Uterus (tissue), 2 donors: ENCODE measurements at regions not wholly inside any gene's neighbourhood (a gene's known extent, or its start where the extent isn't known, plus 50 kb on each side); places are given as distances from the start of the nearest gene placed in this dataset.

Experiments used
- CTCF ChIP-seq, 4 experiments: fragments of 200-600 bp in 2 of 4; fragments of 450-650 bp in 2 of 4; sonication (generic) in 2 of 4; IDR thresholded peaks; one replicate each; pipeline ENCODE4 v1.5.1; 2016 to 2019; ENCODE audit warnings: antibody characterized with exemption in 4 of 4, mild to moderate bottlenecking in 2 of 4, moderate library complexity in 1 of 4
- POLR2A ChIP-seq, 2 donors: fragments of 450-650 bp; IDR thresholded peaks; one replicate each; pipeline ENCODE4 v1.6.1; 2016; ENCODE audit warnings: antibody characterized with exemption in 2 of 2, mild to moderate bottlenecking in 1 of 2, moderate library complexity in 1 of 2

GRCh38 chr18:8943900-8944870 lies 158.3 kb upstream of the NDUFV2 start:
- TF ChIP-seq CTCF (IDR thresholded peaks at IDR 0.05) (no peak), POLR2A (IDR thresholded peaks at IDR 0.05) (no peak)
